ENCODE measurements at regions not wholly inside any gene's neighbourhood (a gene's known extent, or its start where the extent isn't known, plus 50 kb on each side); places are given as distances from the start of the nearest gene placed in this dataset.

DNA sequence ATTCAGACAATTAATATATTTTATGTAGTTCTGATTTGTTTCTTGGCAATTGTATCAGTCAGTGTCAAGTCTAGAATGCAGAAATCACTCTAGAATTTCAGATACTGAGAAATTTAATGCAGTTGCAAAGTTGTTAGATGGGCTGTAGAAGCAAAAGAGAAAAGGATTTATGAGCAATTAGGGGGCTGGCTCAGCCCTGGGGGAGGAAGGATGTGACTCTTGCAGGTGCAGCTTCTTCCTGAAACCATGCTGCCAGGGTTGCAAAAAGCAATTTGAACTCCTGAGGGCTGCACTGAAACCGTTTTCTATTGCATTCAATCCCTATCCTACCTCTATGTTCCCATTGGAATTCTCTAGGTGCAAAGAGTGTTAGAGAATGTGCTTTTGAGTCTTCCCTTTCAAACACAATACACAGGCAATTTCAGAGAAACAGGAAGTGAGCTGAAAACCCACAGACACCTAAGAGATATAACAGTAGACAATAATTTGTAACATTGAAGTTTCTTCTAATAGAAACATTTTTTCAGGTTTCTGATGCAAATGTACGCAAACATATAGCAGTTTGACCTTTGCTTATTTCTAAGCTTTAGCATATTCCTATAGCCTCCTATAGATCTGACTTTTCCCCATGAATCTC, 814.7 kb upstream of the ATXN8OS start:
- Histone ChIP-seq H3K27ac (no peak overlapping the region), H3K79me2 (ENCODE audit: insufficient read depth, low read depth) (no peaks in the 10 kb centered on the region), H3K27me3 (ENCODE audit: insufficient read depth, low read depth) (no peaks in the 10 kb centered on the region), H2AFZ (ENCODE audit: low read depth) (no peak overlapping the region), H3K4me3 (IDR thresholded peaks at IDR 0.05; ENCODE audit: insufficient read depth, low read depth, low read length) (no peak overlapping the region), H3K36me3 (ENCODE audit: insufficient read depth) (no peaks in the 10 kb centered on the region), H3K9ac (no peak overlapping the region), H3K4me2 (no peak overlapping the region), H4K20me1 (ENCODE audit: insufficient read depth) (no peaks in the 10 kb centered on the region), H3K4me1 (ENCODE audit: low read depth, poor library complexity, severe bottlenecking) (no peaks in the 10 kb centered on the region)
- TF ChIP-seq, protein P1, sequence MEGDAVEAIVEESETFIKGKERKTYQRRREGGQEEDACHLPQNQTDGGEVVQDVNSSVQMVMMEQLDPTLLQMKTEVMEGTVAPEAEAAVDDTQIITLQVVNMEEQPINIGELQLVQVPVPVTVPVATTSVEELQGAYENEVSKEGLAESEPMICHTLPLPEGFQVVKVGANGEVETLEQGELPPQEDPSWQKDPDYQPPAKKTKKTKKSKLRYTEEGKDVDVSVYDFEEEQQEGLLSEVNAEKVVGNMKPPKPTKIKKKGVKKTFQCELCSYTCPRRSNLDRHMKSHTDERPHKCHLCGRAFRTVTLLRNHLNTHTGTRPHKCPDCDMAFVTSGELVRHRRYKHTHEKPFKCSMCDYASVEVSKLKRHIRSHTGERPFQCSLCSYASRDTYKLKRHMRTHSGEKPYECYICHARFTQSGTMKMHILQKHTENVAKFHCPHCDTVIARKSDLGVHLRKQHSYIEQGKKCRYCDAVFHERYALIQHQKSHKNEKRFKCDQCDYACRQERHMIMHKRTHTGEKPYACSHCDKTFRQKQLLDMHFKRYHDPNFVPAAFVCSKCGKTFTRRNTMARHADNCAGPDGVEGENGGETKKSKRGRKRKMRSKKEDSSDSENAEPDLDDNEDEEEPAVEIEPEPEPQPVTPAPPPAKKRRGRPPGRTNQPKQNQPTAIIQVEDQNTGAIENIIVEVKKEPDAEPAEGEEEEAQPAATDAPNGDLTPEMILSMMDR (conservative IDR thresholded peaks at IDR 0.05; ENCODE audit: low read depth, low read length), result no peak

DNA sequence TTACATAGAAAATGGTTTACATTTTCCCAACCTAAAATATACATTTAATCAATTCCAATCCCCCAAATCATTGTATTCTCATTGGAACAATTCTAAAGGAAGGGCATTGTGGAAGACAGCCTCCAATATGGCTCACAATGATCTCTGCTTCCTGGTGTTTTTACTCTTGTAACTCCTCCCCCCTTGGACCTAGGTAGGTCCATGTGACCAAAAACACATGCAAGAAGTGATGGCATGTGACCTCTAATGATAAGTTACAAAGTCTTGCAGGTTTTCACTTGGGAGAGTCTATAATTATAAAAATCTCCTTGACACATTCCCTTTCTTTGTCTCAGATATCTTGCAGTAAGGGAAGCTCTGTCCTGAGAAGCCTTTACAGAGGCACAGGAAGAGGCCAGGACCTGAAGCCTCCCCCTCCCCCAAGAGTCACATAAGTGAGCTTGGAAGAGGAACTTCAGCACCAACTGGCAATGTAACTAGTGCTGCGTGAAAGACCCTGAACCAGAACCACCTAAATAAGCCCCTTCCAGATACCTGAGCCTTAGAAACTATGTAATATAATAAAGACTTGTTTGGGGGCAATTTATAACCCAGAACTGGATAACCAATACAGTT, 816.2 kb upstream of the ATXN8OS start:
- no peaks in the 10 kb centered on the region for H3K79me2 ChIP-seq (ENCODE audit: insufficient read depth, low read depth)

DNA sequence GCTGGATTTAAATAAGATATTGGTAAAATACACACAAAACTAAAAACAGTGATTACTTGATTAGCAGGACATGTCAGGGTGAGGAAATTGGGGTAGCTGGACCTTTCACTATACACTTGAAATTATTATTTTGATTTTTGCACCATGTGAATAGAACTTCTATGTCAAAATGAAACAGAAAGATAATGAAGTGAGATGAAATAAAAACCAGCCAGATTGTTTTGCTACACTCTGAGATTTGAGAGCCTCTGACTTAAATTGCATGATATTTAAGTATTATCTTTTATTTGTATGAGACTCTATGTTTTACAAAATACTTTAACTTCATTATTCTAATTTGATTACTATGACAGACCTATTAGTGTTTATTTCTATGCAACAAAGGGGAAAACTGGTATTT, 819.6 kb upstream of the ATXN8OS start:
- H3K27me3 ChIP-seq (ENCODE audit: insufficient read depth, low read depth), result no peaks in the 10 kb centered on the region
- H3K79me2 ChIP-seq (ENCODE audit: insufficient read depth, low read depth), result no peaks in the 10 kb centered on the region
- H3K36me3 ChIP-seq (ENCODE audit: insufficient read depth), result no peaks in the 10 kb centered on the region
- H3K9ac ChIP-seq, result no peak overlapping the region
- no peaks in the 10 kb centered on the region for H4K20me1 ChIP-seq (ENCODE audit: insufficient read depth)
- TF ChIP-seq, protein P1 (conservative IDR thresholded peaks at IDR 0.05; ENCODE audit: low read depth, low read length), result no peak
- no peaks in the 10 kb centered on the region for H3K4me1 ChIP-seq (ENCODE audit: low read depth, poor library complexity, severe bottlenecking)
- no peak overlapping the region for H3K27ac ChIP-seq
- no peak overlapping the region for H2AFZ ChIP-seq (ENCODE audit: low read depth)
- H3K4me2 ChIP-seq, result no peak overlapping the region
- H3K4me3 ChIP-seq (IDR thresholded peaks at IDR 0.05; ENCODE audit: insufficient read depth, low read depth, low read length), result no peak overlapping the region

More for the DNA sequence above, 816.2 kb upstream of the ATXN8OS start:
- Histone ChIP-seq H3K27me3 (ENCODE audit: insufficient read depth, low read depth) (no peaks in the 10 kb centered on the region), H4K20me1 (ENCODE audit: insufficient read depth) (no peaks in the 10 kb centered on the region), H3K9ac (no peak overlapping the region), H3K4me3 (IDR thresholded peaks at IDR 0.05; ENCODE audit: insufficient read depth, low read depth, low read length) (no peak overlapping the region), H3K4me1 (ENCODE audit: low read depth, poor library complexity, severe bottlenecking) (no peaks in the 10 kb centered on the region), H3K27ac (no peak overlapping the region), H2AFZ (ENCODE audit: low read depth) (no peak overlapping the region), H3K4me2 (no peak overlapping the region), H3K36me3 (ENCODE audit: insufficient read depth) (no peaks in the 10 kb centered on the region)
- TF ChIP-seq, protein P1 (conservative IDR thresholded peaks at IDR 0.05; ENCODE audit: low read depth, low read length), result no peak

DNA sequence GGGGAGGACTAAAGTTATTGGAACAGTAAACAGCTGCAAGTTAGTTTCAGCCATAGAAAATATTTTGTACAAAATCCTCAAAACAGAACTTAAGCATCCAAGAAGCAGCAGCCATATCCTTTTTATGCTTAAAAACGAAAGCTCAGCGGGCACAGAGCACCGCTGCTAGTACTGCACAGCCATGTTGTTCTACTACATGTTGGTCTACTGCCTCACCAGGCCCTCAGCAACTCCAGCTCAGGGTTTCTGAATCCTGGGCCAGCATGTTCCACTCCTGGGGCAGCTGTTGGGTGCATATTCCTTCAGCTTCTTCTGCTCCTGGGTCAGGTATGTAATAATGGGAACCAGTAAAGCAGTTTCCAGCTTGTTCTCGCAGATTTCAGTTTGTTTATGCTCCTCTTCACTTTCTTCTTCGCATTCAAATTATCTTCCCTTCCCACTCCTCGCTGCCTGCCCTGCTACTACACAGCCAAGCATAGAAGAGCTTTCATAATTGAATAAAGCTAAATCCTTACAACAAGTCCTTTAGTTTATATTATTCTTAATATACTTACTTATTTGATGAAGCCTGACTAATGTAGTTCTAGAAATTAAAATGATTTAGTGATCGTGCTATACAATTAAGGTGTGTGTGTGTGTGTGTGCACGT, 820.5 kb upstream of the ATXN8OS start:
- no peak overlapping the region for H3K4me3 ChIP-seq (IDR thresholded peaks at IDR 0.05; ENCODE audit: insufficient read depth, low read depth, low read length)
- TF ChIP-seq, protein P1 (conservative IDR thresholded peaks at IDR 0.05; ENCODE audit: low read depth, low read length), result no peak
- no peaks in the 10 kb centered on the region for H3K79me2 ChIP-seq (ENCODE audit: insufficient read depth, low read depth)
- H3K4me1 ChIP-seq (ENCODE audit: low read depth, poor library complexity, severe bottlenecking), result no peaks in the 10 kb centered on the region
- H3K9ac ChIP-seq, result no peak overlapping the region
- H3K36me3 ChIP-seq (ENCODE audit: insufficient read depth), result no peaks in the 10 kb centered on the region
- no peaks in the 10 kb centered on the region for H3K27me3 ChIP-seq (ENCODE audit: insufficient read depth, low read depth)
- no peaks in the 10 kb centered on the region for H4K20me1 ChIP-seq (ENCODE audit: insufficient read depth)
- H3K27ac ChIP-seq, result no peak overlapping the region
- no peak overlapping the region for H3K4me2 ChIP-seq
- H2AFZ ChIP-seq (ENCODE audit: low read depth), result no peak overlapping the region
